ENCODE measurements at regions not wholly inside any gene's neighbourhood (a gene's known extent, or its start where the extent isn't known, plus 50 kb on each side); places are given as distances from the start of the nearest gene placed in this dataset.

- Histone ChIP-seq H3K4me3 (no peak overlapping the region), H3K9me3 (ENCODE audit: insufficient read depth, low read depth) (no peaks in the 10 kb centered on the region), H3F3A (ENCODE audit: insufficient read depth, low read depth) (peaks cover 15% of the 10 kb centered on the region), H3K79me2 (ENCODE audit: low read depth) (no peaks in the 10 kb centered on the region), H3K4me2 (no peak overlapping the region), H3K36me3 (ENCODE audit: low read depth) (no peaks in the 10 kb centered on the region), H3K27ac (no peak overlapping the region), H4K20me1 (ENCODE audit: insufficient read depth) (no peaks in the 10 kb centered on the region), H3K4me1 (replicated peaks; ENCODE audit: insufficient read depth) (peaks cover 23% of the 10 kb centered on the region), H3K27me3 (ENCODE audit: insufficient read depth, low read depth) (no peaks in the 10 kb centered on the region), H3K9me2 (ENCODE audit: insufficient read depth) (no peaks in the 10 kb centered on the region), H2AFZ (no peak overlapping the region)
- no peak for DNase-seq
- TF ChIP-seq, protein P1, sequence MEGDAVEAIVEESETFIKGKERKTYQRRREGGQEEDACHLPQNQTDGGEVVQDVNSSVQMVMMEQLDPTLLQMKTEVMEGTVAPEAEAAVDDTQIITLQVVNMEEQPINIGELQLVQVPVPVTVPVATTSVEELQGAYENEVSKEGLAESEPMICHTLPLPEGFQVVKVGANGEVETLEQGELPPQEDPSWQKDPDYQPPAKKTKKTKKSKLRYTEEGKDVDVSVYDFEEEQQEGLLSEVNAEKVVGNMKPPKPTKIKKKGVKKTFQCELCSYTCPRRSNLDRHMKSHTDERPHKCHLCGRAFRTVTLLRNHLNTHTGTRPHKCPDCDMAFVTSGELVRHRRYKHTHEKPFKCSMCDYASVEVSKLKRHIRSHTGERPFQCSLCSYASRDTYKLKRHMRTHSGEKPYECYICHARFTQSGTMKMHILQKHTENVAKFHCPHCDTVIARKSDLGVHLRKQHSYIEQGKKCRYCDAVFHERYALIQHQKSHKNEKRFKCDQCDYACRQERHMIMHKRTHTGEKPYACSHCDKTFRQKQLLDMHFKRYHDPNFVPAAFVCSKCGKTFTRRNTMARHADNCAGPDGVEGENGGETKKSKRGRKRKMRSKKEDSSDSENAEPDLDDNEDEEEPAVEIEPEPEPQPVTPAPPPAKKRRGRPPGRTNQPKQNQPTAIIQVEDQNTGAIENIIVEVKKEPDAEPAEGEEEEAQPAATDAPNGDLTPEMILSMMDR (conservative IDR thresholded peaks at IDR 0.05), result no peak
- TF ChIP-seq EZH2 (IDR thresholded peaks at IDR 0.05; ENCODE audit: low read depth), result no peak
- CTCF ChIA-PET, result no interaction called here
- intact Hi-C loops (cut with micrococcal nuclease; ENCODE audit: unreplicated experiment), result loop anchor here (10.0 kb wide), 1 partner anchor 1008 kb away; no protein-coding TSS in a partner anchor
- POLR2A ChIA-PET (ENCODE audit: unreplicated experiment), result interaction anchor here (0.6 kb wide), 1 partner anchor 140 kb away, joined by 8 read pairs; no protein-coding TSS in a partner anchor
- BruUV-seq (replicated peaks), result no TSS peak
Measured at GRCh38 chr1:227432981-227433380, 114.7 kb upstream of the CDC42BPA start.

DNA sequence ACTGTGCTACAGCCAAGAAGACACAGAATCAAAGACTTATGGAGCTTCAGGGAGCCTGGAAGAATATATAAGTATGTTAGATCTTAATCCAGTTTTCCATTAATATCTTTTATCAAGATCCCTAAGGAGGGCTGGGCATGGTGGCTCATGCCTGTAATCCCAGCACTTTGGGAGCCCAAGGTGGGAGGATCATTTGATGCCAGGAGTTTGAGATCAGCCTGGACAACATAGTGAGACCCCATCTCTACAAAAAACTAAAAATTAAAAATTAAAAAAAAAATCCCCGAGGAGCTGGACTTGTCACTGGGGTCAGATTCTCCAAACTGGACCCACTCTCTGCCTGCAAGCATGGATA lies 113.9 kb upstream of the CDC42BPA start:
- no peak for TF ChIP-seq EZH2 (IDR thresholded peaks at IDR 0.05; ENCODE audit: low read depth)
- TF ChIP-seq, protein P1 (conservative IDR thresholded peaks at IDR 0.05), result no peak
- H3K36me3 ChIP-seq (ENCODE audit: low read depth), result no peaks in the 10 kb centered on the region
- intact Hi-C loops (cut with micrococcal nuclease; ENCODE audit: unreplicated experiment), result loop anchor here (10.0 kb wide), 1 partner anchor 1007 kb away; no protein-coding TSS in a partner anchor
- CTCF ChIA-PET, result interaction anchor here (0.6 kb wide), 1 partner anchor 337 kb away, joined by 3 read pairs; no protein-coding TSS in a partner anchor
- H3F3A ChIP-seq (ENCODE audit: insufficient read depth, low read depth), result peaks cover 15% of the 10 kb centered on the region
- no peak overlapping the region for H3K4me3 ChIP-seq
- no peak overlapping the region for H3K4me2 ChIP-seq
- no peaks in the 10 kb centered on the region for H3K27me3 ChIP-seq (ENCODE audit: insufficient read depth, low read depth)
- peaks cover 24% of the 10 kb centered on the region for H3K4me1 ChIP-seq (replicated peaks; ENCODE audit: insufficient read depth)
- POLR2A ChIA-PET (ENCODE audit: unreplicated experiment), result no interaction called here
- H2AFZ ChIP-seq, result no peak overlapping the region
- no peak for DNase-seq
- BruUV-seq (replicated peaks), result no TSS peak
- no peaks in the 10 kb centered on the region for H3K9me2 ChIP-seq (ENCODE audit: insufficient read depth)
- H3K79me2 ChIP-seq (ENCODE audit: low read depth), result no peaks in the 10 kb centered on the region
- no peak overlapping the region for H3K27ac ChIP-seq
- H3K9me3 ChIP-seq (ENCODE audit: insufficient read depth, low read depth), result no peaks in the 10 kb centered on the region
- no peaks in the 10 kb centered on the region for H4K20me1 ChIP-seq (ENCODE audit: insufficient read depth)

DNA sequence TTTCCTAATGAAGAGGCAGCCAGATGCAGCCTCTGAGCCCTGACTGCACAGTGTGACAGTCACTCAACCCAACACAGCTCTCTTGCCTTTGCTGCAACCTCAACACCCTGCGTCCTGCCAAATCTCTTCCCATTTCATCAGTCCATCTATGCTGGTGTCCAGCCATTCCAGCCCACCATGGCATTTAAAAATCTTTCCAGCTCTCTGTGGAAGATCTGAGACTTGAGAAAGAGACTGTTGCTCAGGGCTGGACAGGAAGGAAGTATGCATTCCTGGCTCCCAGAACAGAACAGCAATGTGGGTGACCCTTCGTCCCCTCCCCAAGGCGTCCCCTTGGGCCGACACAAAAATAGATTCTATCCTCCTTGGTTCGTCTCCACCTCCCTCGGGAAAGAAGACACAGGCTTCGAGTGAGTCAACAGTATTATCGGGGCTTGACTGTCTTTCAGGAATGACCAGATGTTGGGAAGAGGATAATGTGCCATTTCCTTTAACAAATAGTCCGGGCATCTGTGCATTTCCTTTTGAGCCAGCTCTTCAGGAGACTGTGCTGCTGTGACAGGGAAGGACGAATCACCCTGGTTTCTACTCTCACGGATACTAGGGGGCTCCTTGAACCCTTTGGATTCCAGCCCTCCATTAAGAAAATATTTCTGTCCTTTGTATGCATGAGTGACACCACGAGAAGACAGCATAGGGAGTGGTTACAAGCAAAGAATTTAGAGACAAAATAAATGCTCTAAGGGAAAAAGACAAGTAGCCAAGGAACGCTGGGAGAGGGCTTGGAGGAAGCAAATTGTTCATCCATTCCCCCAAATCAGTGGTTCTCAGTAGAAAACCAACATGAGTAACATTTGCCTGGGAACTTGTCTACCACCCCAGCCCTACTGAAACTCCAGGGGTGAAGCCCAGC lies 111.4 kb upstream of the CDC42BPA start:
- TF ChIP-seq, protein P1 (conservative IDR thresholded peaks at IDR 0.05), result no peak
- TF ChIP-seq EZH2 (IDR thresholded peaks at IDR 0.05; ENCODE audit: low read depth), result no peak

More for the DNA sequence above, 111.4 kb upstream of the CDC42BPA start:
- H3K9me3 ChIP-seq (ENCODE audit: insufficient read depth, low read depth), result peaks cover 5% of the 10 kb centered on the region; the same call in 1 of the 2 replicates
- H3F3A ChIP-seq (ENCODE audit: insufficient read depth, low read depth), result peaks cover 15% of the 10 kb centered on the region
- no peak overlapping the region; the same call in 1 of the 2 replicates for H2AFZ ChIP-seq
- peaks cover 24% of the 10 kb centered on the region for H3K4me1 ChIP-seq (replicated peaks; ENCODE audit: insufficient read depth)
- ChIA-PET CTCF (no interaction called here), POLR2A (ENCODE audit: unreplicated experiment) (interaction anchor here (0.6 to 1.0 kb wide), 3 partner anchors 107 to 246 kb away, joined by 3 to 7 read pairs (median 5); no protein-coding TSS in a partner anchor)
- BruUV-seq (replicated peaks), result no TSS peak
- no peaks in the 10 kb centered on the region for H3K79me2 ChIP-seq (ENCODE audit: low read depth)
- peak overlapping the region; percentile 58 for H3K27ac ChIP-seq
- intact Hi-C loops (cut with micrococcal nuclease; ENCODE audit: unreplicated experiment), result loop anchor here (1.0 to 10.0 kb wide), 3 partner anchors 73 to 1005 kb away; no protein-coding TSS in a partner anchor
- no peak for DNase-seq
- H3K27me3 ChIP-seq (ENCODE audit: insufficient read depth, low read depth), result no peaks in the 10 kb centered on the region
- H3K36me3 ChIP-seq (ENCODE audit: low read depth), result no peaks in the 10 kb centered on the region
- H4K20me1 ChIP-seq (ENCODE audit: insufficient read depth), result no peaks in the 10 kb centered on the region
- peak overlapping the region; percentile 43 for H3K4me2 ChIP-seq
- H3K9me2 ChIP-seq (ENCODE audit: insufficient read depth), result no peaks in the 10 kb centered on the region
- no peak overlapping the region for H3K4me3 ChIP-seq
